ENCODE measurements at regions not wholly inside any gene's neighbourhood (a gene's known extent, or its start where the extent isn't known, plus 50 kb on each side); places are given as distances from the start of the nearest gene placed in this dataset.

- TF ChIP-seq SUZ12 (IDR thresholded peaks at IDR 0.05; ENCODE audit: extremely low read depth, insufficient read depth, insufficient read length) (no peak), YY1 (IDR thresholded peaks at IDR 0.05; ENCODE audit: insufficient read depth, insufficient read length) (no peak), ZNF274 (IDR thresholded peaks at IDR 0.05; ENCODE audit: low read depth, low read length) (no peak)
These were observed 141.3 kb upstream of the ABCA1 start for GRCh38 chr9:105069285-105069684.

All from NT2/D1 (cell line).